Calu3 (cell line): ENCODE measurements at regions not wholly inside any gene's neighbourhood (a gene's known extent, or its start where the extent isn't known, plus 50 kb on each side); places are given as distances from the start of the nearest gene placed in this dataset.
A peak's percentile ranks its signal among the peaks of the same experiment; 100 is the strongest.

Experiments
- BruUV-seq: library from RNA; stranded (reverse); fragments of 400-500 nt; replicated peaks from 2 replicates; lab custom pipeline; 2021; lab: Mats Ljungman, UMichigan
- CTCF ChIA-PET: fragments of 300-600 bp; sonication (Branson Sonifier 250); formaldehyde crosslinking; loops from one replicate; lab custom pipeline; 2022; ENCODE audit warnings: antibody characterized with exemption; lab: Charles Lee
- DNase-seq: peaks from one replicate; pipeline ENCODE4 v3.0.0; 2022
- H3K27ac Mint-ChIP-seq: one replicate; pipeline ENCODE4 v1.8.0; 2022; ENCODE audit warnings: mixed read lengths; ENCODE audit not compliant: unreplicated experiment
- H3K27me3 Mint-ChIP-seq: one replicate; pipeline ENCODE4 v1.8.0; 2022; ENCODE audit warnings: mixed read lengths; ENCODE audit not compliant: unreplicated experiment
- H3K36me3 Mint-ChIP-seq: one replicate; pipeline ENCODE4 v1.8.0; 2022; ENCODE audit warnings: mild to moderate bottlenecking, moderate library complexity, mixed read lengths; ENCODE audit not compliant: insufficient read depth, unreplicated experiment
- H3K4me1 Mint-ChIP-seq: one replicate; pipeline ENCODE4 v1.8.0; 2022; ENCODE audit warnings: mild to moderate bottlenecking, low read depth, mixed read lengths; ENCODE audit not compliant: unreplicated experiment
- H3K4me3 Mint-ChIP-seq: one replicate; pipeline ENCODE4 v1.8.0; 2022; ENCODE audit warnings: mild to moderate bottlenecking, low read depth, moderate library complexity, mixed read lengths; ENCODE audit not compliant: unreplicated experiment
- H3K9me3 Mint-ChIP-seq: one replicate; pipeline ENCODE4 v1.8.0; 2022; ENCODE audit warnings: low read depth, mixed read lengths; ENCODE audit not compliant: unreplicated experiment
- CTCF ChIP-seq: fragments of 200-600 bp; IDR thresholded peaks from one replicate; pipeline ENCODE4 v1.8.0; 2022; ENCODE audit warnings: antibody characterized with exemption; ENCODE audit not compliant: unreplicated experiment
- intact Hi-C: fragments of 100-400 bp; cut with micrococcal nuclease; formaldehyde crosslinking; loops from one replicate; pipeline ENCODE4 v1.10.0; 2022; ENCODE audit not compliant: unreplicated experiment

- TF ChIP-seq CTCF, result no peak
- no peak for DNase-seq
- no TSS peak for BruUV-seq
- Mint-ChIP-seq H3K27ac (no peak overlapping the region), H3K4me3 (no peak overlapping the region), H3K27me3 (no peaks in the 10 kb centered on the region), H3K9me3 (no peaks in the 10 kb centered on the region), H3K4me1 (no peaks in the 10 kb centered on the region), H3K36me3 (no peaks in the 10 kb centered on the region)
- intact Hi-C loops, result no loop called here
- CTCF ChIA-PET, result no interaction called here
Observed at GRCh38 chr4:136414981-136415380, 1117.3 kb downstream of the PCDH18 start.

- DNase-seq, result no peak
- no peaks in the 10 kb centered on the region for H3K9me3 Mint-ChIP-seq
- no TSS peak for BruUV-seq
- CTCF ChIA-PET, result no interaction called here
- no peak for TF ChIP-seq CTCF
- H3K27me3 Mint-ChIP-seq, result no peaks in the 10 kb centered on the region
- H3K27ac Mint-ChIP-seq, result peak overlapping the region; percentile 42
- intact Hi-C loops, result no loop called here
- H3K4me3 Mint-ChIP-seq, result no peak overlapping the region
- no peaks in the 10 kb centered on the region for H3K4me1 Mint-ChIP-seq
- no peaks in the 10 kb centered on the region for H3K36me3 Mint-ChIP-seq
Observed at GRCh38 chr4:136412708-136413107, 1119.6 kb downstream of the PCDH18 start.

- no peak for DNase-seq
- TF ChIP-seq CTCF, result no peak
- H3K4me3 Mint-ChIP-seq, result no peak overlapping the region
- intact Hi-C loops, result no loop called here
- H3K36me3 Mint-ChIP-seq, result no peaks in the 10 kb centered on the region
- no TSS peak for BruUV-seq
- H3K27me3 Mint-ChIP-seq, result no peaks in the 10 kb centered on the region
- no peaks in the 10 kb centered on the region for H3K9me3 Mint-ChIP-seq
- H3K27ac Mint-ChIP-seq, result no peak overlapping the region
- H3K4me1 Mint-ChIP-seq, result no peaks in the 10 kb centered on the region
- CTCF ChIA-PET, result no interaction called here
Observed at GRCh38 chr4:136400829-136401228, 1131.5 kb downstream of the PCDH18 start.

GRCh38 chr4:136395212-136395722 is 1137.0 kb downstream of the PCDH18 start:
- Mint-ChIP-seq H3K4me1 (no peaks in the 10 kb centered on the region), H3K27ac (no peak overlapping the region), H3K9me3 (no peaks in the 10 kb centered on the region), H3K27me3 (no peaks in the 10 kb centered on the region), H3K36me3 (no peaks in the 10 kb centered on the region), H3K4me3 (no peak overlapping the region)
- DNase-seq, result no peak
- no TSS peak for BruUV-seq
- CTCF ChIA-PET, result no interaction called here
- intact Hi-C loops, result no loop called here
- no peak for TF ChIP-seq CTCF
